Large intestine (tissue), 3 donors: ENCODE measurements at regions not wholly inside any gene's neighbourhood (a gene's known extent, or its start where the extent isn't known, plus 50 kb on each side); places are given as distances from the start of the nearest gene placed in this dataset.
A peak's percentile ranks its signal among the peaks of the same experiment; 100 is the strongest.

Source experiments
- DNase-seq, 2 donors: peaks; one replicate each; pipeline versions ENCODE4 v3.0.0 to v3.0.0-alpha.2; 2013
- H3K27ac ChIP-seq: one replicate; pipeline ENCODE4 v1.5.1; 2013; ENCODE audit warnings: low read length
- H3K27me3 ChIP-seq: 2 replicates; pipeline ENCODE4 v1.6.1; 2013; ENCODE audit warnings: low read length; ENCODE audit not compliant: control insufficient read depth, insufficient read depth
- H3K36me3 ChIP-seq: 2 replicates; pipeline ENCODE4 v1.6.1; 2013; ENCODE audit warnings: low read length; ENCODE audit not compliant: control insufficient read depth, insufficient read depth
- H3K4me1 ChIP-seq: one replicate; pipeline ENCODE4 v1.6.1; 2013; ENCODE audit warnings: low read length; ENCODE audit not compliant: control insufficient read depth, insufficient read depth
- H3K4me3 ChIP-seq: one replicate; pipeline ENCODE4 v1.5.1; 2013; ENCODE audit warnings: low read length
- H3K9me3 ChIP-seq: one replicate; pipeline ENCODE4 v1.6.1; 2013; ENCODE audit warnings: mild to moderate bottlenecking, low read depth, low read length, moderate library complexity; ENCODE audit not compliant: control insufficient read depth
- WGBS: methylation state at CpG from one replicate; pipeline ENCODE4 v1.1.5; 2013; ENCODE audit warnings: low lambda C conversion rate; ENCODE audit not compliant: insufficient coverage; 5-methylcytosine and 5-hydroxymethylcytosine counted together

GRCh38 chr6:1527073-1527457 is 82.7 kb upstream of the FOXC1 start:
- no peak overlapping the region for H3K4me3 ChIP-seq

GRCh38 chr6:1535295-1535694 is 74.4 kb upstream of the FOXC1 start:
- Histone ChIP-seq H3K27me3 (no peaks in the 10 kb centered on the region), H3K9me3 (no peaks in the 10 kb centered on the region), H3K4me3 (no peak overlapping the region), H3K27ac (no peak overlapping the region), H3K4me1 (peaks cover 3% of the 10 kb centered on the region), H3K36me3 (no peaks in the 10 kb centered on the region)
- WGBS = no CpG with 5 or more reads among the region's 4 CpGs
- DNase-seq = no peak

More at GRCh38 chr6:1527073-1527457, 82.7 kb upstream of the FOXC1 start:
- peaks cover 9% of the 10 kb centered on the region for H3K4me1 ChIP-seq
- H3K9me3 ChIP-seq = no peaks in the 10 kb centered on the region
- H3K27ac ChIP-seq = no peak overlapping the region
- H3K36me3 ChIP-seq = no peaks in the 10 kb centered on the region
- peak; percentile 87 to 90 for DNase-seq
- WGBS = no CpG with 5 or more reads among the region's 11 CpGs
- peaks cover 16% of the 10 kb centered on the region for H3K27me3 ChIP-seq

GRCh38 chr6:1536526-1537429 is 72.9 kb upstream of the FOXC1 start:
- peak; percentile 60 to 80 for DNase-seq
- no peaks in the 10 kb centered on the region for H3K9me3 ChIP-seq
- H3K27ac ChIP-seq = no peak overlapping the region
- H3K4me1 ChIP-seq = peaks cover 3% of the 10 kb centered on the region
- no peaks in the 10 kb centered on the region for H3K27me3 ChIP-seq
- WGBS = 20% methylated on average over 1 of the region's 21 CpGs
- no peaks in the 10 kb centered on the region for H3K36me3 ChIP-seq
- H3K4me3 ChIP-seq = no peak overlapping the region

- 100% methylated on average over 2 of the region's 5 CpGs for WGBS
- Histone ChIP-seq H3K4me1 (peaks cover 3% of the 10 kb centered on the region), H3K36me3 (no peaks in the 10 kb centered on the region), H3K9me3 (no peaks in the 10 kb centered on the region), H3K4me3 (no peak overlapping the region), H3K27me3 (no peaks in the 10 kb centered on the region), H3K27ac (no peak overlapping the region)
- no peak for DNase-seq
Observed at GRCh38 chr6:1538369-1538768, 71.3 kb upstream of the FOXC1 start.

- Histone ChIP-seq H3K36me3 (no peaks in the 10 kb centered on the region), H3K4me3 (no peak overlapping the region), H3K9me3 (no peaks in the 10 kb centered on the region), H3K27ac (no peak overlapping the region), H3K4me1 (peaks cover 3% of the 10 kb centered on the region), H3K27me3 (no peaks in the 10 kb centered on the region)
- 100% methylated on average over 1 of the region's 16 CpGs for WGBS
- no peak for DNase-seq
Observed at GRCh38 chr6:1538810-1539478, 70.8 kb upstream of the FOXC1 start.

- WGBS = no CpG with 5 or more reads among the region's 11 CpGs
- peak in 1 of 2 donors; percentile 43 for DNase-seq
- no peaks in the 10 kb centered on the region for H3K27me3 ChIP-seq
- peaks cover 3% of the 10 kb centered on the region for H3K4me1 ChIP-seq
- no peaks in the 10 kb centered on the region for H3K9me3 ChIP-seq
- H3K36me3 ChIP-seq = no peaks in the 10 kb centered on the region
- H3K27ac ChIP-seq = no peak overlapping the region
- no peak overlapping the region for H3K4me3 ChIP-seq
Observed at GRCh38 chr6:1540864-1541521, 68.7 kb upstream of the FOXC1 start.

GRCh38 chr6:1542335-1542734 is 67.4 kb upstream of the FOXC1 start:
- Histone ChIP-seq H3K4me3 (no peak overlapping the region), H3K36me3 (no peaks in the 10 kb centered on the region), H3K27ac (no peak overlapping the region), H3K4me1 (no peaks in the 10 kb centered on the region), H3K27me3 (no peaks in the 10 kb centered on the region), H3K9me3 (no peaks in the 10 kb centered on the region)
- no peak for DNase-seq

GRCh38 chr6:1542764-1543163 is 67.0 kb upstream of the FOXC1 start:
- no peaks in the 10 kb centered on the region for H3K4me1 ChIP-seq
- no peak overlapping the region for H3K4me3 ChIP-seq
- DNase-seq = no peak
- H3K27me3 ChIP-seq = no peaks in the 10 kb centered on the region
- no CpG with 5 or more reads among the region's 3 CpGs for WGBS
- H3K36me3 ChIP-seq = no peaks in the 10 kb centered on the region
- H3K9me3 ChIP-seq = no peaks in the 10 kb centered on the region
- no peak overlapping the region for H3K27ac ChIP-seq

- no peaks in the 10 kb centered on the region for H3K27me3 ChIP-seq
- no peaks in the 10 kb centered on the region for H3K9me3 ChIP-seq
- H3K36me3 ChIP-seq = no peaks in the 10 kb centered on the region
- H3K4me3 ChIP-seq = no peak overlapping the region
- H3K4me1 ChIP-seq = no peaks in the 10 kb centered on the region
- H3K27ac ChIP-seq = no peak overlapping the region
- no peak for DNase-seq
- WGBS = 100% methylated on average over 2 of the region's 3 CpGs
Observed at GRCh38 chr6:1544000-1544399, 65.7 kb upstream of the FOXC1 start.

GRCh38 chr6:1544603-1545002 is 65.1 kb upstream of the FOXC1 start:
- Histone ChIP-seq H3K4me3 (no peak overlapping the region), H3K27me3 (no peaks in the 10 kb centered on the region), H3K4me1 (no peaks in the 10 kb centered on the region), H3K9me3 (no peaks in the 10 kb centered on the region), H3K27ac (no peak overlapping the region), H3K36me3 (no peaks in the 10 kb centered on the region)
- DNase-seq = no peak
- no CpG with 5 or more reads among the region's 2 CpGs for WGBS
